HG03280 (cell line): ENCODE measurements at regions not wholly inside any gene's neighbourhood (a gene's known extent, or its start where the extent isn't known, plus 50 kb on each side); places are given as distances from the start of the nearest gene placed in this dataset.
A peak's percentile ranks its signal among the peaks of the same experiment; 100 is the strongest.
"Not testable (repeated sequence)": the region's sequence is repeated elsewhere in the genome, so short reads cannot be mapped to it uniquely, and the experiment has no call there.

Experiments
- ATAC-seq: cut with Tn5 transposase; IDR thresholded peaks from one replicate; pipeline ENCODE4 v1.9.1; 2021; ENCODE audit warnings: mild to moderate bottlenecking, moderate library complexity; ENCODE audit not compliant: unreplicated experiment

- ATAC-seq: no peak
Measured at GRCh38 chr1:105073660-105074059, 1324.0 kb downstream of the AMY1C start.

DNA sequence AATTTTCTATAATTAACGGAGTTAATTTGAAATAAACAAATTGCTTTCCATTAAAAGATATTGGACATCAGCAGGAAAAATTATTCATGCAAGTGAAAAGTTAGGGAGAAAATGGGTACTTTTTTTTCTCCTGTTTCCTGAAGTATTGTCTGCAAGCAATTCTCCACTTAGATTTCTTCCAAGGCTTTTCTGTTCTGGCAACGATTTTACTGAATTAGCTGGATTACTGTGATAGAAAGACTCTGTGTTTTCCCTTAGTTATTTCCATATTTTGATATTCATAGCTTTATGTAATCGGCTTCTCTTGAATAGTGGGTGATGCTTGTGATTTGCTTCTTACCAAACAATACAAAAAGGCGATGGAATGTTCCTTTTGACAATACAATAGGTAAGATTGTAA, 1333.9 kb downstream of the AMY1C start:
- ATAC-seq: no peak

DNA sequence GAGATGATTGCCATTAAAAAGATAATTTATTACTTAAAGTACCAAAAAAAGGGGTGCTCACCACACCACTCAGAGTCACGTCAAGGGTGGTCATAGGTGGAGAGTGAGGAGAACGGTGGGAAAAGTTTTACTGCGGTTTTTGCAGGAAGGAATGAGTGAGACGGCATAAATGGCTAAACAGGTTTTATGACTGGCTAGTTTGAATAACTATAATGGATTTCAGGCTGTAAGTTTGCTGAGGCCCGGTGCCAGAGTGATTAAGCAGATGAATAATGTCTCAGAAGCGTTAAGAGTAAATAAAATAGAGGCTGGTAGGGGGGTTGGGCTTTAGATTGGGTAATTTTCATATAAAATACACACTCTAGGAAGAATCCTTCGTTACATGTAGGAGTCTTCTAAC, 1337.8 kb downstream of the AMY1C start:
- ATAC-seq: no peak

GRCh38 chr1:105088166-105088565, 1338.5 kb downstream of the AMY1C start:
- no peak for ATAC-seq

DNA sequence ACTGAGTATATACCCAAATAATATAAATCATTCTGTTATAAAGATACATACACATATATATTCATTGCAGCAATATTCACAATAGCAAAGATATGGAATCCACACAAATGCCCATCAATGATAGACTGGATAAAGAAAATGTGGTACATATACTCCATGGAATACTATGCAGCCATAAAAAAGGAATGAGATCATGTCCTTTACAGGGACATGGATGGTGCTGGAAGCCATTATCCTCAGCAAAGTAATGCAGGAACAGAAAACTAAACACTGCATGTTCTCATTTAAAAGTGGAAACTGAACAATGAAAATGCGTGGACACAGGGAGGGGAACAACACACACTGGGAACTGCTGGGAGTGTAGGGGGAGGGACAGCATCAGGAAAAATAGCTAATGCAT, 1344.2 kb downstream of the AMY1C start:
- not testable (repeated sequence) for ATAC-seq

DNA sequence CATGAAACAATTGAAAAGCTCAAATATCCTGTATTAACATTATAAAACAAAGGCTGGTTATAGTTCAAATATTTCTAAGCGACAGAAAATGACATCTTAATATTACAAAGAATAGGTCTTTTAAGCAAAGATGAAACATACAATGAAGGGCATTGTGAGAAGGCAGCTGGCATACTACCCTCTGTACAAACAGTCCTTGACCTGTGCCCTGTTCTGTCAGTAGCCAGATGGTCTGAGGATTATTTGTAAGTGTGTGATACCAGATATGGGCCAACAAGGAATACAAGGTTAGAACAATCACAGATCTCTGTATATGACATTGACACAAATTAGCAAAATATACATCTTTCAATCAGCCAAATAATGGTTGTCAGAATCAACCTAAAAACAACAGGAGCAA, 1350.4 kb downstream of the AMY1C start:
- ATAC-seq: no peak

- no peak for ATAC-seq
Measured at GRCh38 chr1:105101261-105101660, 1351.6 kb downstream of the AMY1C start.

- ATAC-seq: no peak
Measured at GRCh38 chr1:105102371-105102770, 1352.7 kb downstream of the AMY1C start.

DNA sequence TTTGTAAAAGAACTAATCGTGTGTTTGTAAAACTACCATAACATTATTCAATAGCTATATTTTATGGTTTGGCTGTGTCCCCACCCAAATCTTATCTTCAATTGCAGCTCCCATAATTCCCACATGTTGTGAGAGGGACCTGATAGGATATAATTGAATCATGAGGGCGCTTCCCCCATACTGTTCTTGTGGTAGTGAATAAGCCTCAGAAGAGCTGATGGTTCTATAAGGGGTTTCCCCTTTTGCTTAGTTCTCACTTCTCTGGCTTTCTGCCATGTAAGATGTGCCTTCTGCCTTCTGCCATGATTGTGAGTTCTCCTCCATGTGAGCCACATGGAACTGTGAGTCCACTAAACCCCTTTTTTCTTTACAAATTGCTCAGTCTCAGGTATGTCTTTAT, 1372.3 kb downstream of the AMY1C start:
- no peak for ATAC-seq

DNA sequence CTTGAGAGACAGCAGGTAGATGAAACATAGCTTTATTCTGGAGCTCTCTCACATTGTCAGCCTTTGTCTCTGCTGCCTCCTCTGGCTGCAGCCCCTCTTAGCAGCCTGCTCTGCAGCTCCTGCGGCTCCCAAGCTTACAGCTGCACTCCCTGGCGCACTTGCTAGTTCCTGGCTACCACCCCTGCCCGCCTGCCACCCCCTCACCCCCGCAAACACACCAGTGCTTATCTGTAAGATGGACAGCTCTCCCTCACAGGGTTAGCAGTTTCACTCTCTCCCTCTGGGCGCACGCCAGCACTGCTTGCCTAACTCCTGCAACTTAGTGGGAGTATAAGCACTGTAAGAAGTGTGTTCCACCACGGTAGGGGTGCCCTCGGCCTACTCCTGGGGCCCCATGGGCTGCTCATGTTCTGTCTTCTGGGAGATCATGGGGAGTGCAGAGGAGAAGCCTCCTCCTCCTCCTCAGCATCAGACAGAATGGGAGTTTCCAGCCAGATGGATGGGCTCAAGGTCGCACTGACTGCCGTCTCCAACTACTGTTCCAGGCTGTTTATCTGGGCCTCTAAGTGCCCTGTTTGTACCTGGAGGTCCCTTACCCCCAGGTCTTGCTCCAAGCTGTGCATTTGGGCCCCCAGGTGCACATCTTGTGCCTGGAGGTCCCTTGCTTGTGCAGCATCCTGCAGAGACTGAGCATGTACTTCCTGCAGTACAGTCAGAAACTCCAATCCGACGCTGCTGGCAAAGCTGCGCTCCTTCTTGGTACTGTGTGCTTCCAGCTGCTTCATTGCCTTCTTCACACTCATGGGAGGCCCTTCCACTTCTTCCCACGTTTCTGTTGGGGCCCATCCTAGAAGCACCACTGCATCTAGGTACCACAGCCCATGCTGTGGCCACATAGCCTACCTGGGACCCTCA, 1388.1 kb downstream of the AMY1C start:
- ATAC-seq: peak; percentile 51

DNA sequence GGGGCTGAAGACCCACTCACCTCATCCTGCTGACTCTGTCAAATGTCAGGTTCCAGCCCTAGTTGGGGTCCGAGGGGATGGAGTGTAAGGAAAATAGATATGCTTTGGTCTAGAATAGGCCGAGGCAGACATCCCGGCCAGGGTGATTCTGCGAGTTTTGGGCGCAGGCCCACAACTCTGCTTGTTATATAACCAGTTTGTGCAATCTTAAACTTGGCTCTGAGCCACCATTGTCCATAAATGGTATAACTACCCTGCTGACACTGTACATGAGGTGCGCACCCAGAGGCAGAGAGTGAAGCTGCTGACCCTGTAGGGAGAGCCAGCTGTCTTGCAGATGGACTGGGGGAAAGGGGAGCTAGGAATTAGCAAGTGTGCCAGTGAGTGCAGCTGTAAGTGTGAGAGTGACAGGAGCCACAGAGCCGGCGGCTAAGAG, 1388.8 kb downstream of the AMY1C start:
- no peak for ATAC-seq

- ATAC-seq: no peak
Measured at GRCh38 chr1:105172788-105173187, 1423.1 kb downstream of the AMY1C start.

GRCh38 chr1:105180789-105181188, 1431.1 kb downstream of the AMY1C start:
- ATAC-seq: no peak

- no peak for ATAC-seq
Measured at GRCh38 chr1:105204836-105205371, 1455.2 kb downstream of the AMY1C start.

DNA sequence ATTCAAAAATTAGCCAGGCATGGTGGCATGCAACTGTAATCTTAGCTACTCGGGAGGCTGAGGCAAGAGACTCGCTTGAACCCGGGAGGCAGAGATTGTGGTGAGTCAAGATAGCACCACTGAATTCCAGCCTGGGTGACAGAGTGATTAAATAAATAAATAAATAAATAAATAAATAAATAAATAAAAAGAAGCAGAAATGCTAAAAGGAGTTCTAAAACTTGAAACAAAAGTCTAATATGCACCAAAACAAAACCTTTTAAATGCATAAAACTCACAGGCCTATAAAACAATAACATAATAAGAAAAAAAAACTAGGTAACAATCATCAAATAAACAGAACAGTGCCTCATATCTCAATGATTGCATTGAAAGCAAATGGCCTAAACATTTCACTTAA, 1458.9 kb downstream of the AMY1C start:
- no peak for ATAC-seq

- ATAC-seq: no peak
Measured at GRCh38 chr1:105210747-105211146, 1461.0 kb downstream of the AMY1C start.

DNA sequence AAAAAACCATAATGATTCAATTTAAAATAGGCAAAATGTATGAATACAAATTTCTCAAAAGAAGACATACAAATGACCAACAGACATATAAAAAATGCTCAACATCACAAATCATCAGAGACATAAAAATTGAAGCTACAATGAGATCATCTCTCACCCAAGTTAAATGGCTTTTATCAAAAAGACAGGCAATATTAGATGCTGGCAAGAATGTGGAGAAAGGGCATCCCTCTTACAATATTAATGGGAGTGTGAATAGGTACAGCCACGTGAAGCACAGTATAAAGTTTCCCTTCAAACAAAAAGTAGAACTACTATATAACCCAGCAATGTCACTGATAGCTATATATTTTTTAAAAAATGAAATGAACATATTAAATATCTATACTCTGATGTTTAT, 1481.7 kb downstream of the AMY1C start:
- no peak for ATAC-seq

DNA sequence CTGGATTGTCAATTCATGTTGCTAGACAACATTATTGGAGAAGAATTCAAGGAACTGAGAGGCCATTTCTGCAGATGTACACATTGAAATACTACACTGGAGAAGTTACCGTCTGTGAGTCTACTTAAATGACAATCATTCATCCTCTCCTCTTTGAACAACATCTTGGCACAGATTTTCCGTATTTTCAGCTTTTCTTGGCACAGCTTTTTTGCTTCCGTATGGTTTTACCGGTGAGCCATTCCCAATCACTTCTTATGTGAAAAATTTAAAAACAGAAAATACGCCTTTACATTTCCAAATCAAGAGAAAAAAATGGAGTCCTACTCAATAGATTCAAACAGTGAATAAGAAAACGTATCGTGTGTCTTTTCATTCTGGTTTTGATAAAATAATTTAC, 1493.7 kb downstream of the AMY1C start:
- ATAC-seq: no peak

GRCh38 chr1:105243969-105244368, 1494.3 kb downstream of the AMY1C start:
- ATAC-seq: no peak

- ATAC-seq: no peak
Measured at GRCh38 chr1:105254906-105255305, 1505.2 kb downstream of the AMY1C start.

- ATAC-seq: no peak
Measured at GRCh38 chr1:105260001-105260400, 1510.3 kb downstream of the AMY1C start.

GRCh38 chr1:105270966-105271365, 1521.3 kb downstream of the AMY1C start:
- ATAC-seq: no peak
